Mucosa of descending colon (tissue), 3 donors: ENCODE measurements at regions not wholly inside any gene's neighbourhood (a gene's known extent, or its start where the extent isn't known, plus 50 kb on each side); places are given as distances from the start of the nearest gene placed in this dataset.

Experiments
- ATAC-seq: fragments of 200-7000 bp; cut with Tn5 transposase; one replicate; pipeline ENCODE4 v1.9.1; 2020; ENCODE audit warnings: mild to moderate bottlenecking, moderate library complexity
- DNase-seq, 3 donors: peaks; one replicate each; pipeline ENCODE4 v3.0.0-alpha.2; 2020
- H3K36me3 ChIP-seq: fragments of 200-600 bp; one replicate; pipeline ENCODE4 v1.8.0; 2021; ENCODE audit warnings: low read depth, mild to moderate bottlenecking
- H3K4me1 ChIP-seq: fragments of 200-600 bp; one replicate; pipeline ENCODE4 v1.8.0; 2021; ENCODE audit warnings: low read depth, mild to moderate bottlenecking
- H3K4me3 ChIP-seq: fragments of 200-600 bp; one replicate; pipeline ENCODE4 v1.8.0; 2021; ENCODE audit warnings: mild to moderate bottlenecking
- H3K9me3 ChIP-seq: fragments of 200-600 bp; one replicate; pipeline ENCODE4 v1.8.0; 2021; ENCODE audit warnings: mild to moderate bottlenecking
- intact Hi-C, 2 donors: fragments of 100-400 bp; cut with DNase I in 1 of 2; cut with micrococcal nuclease in 1 of 2; formaldehyde crosslinking; loops; one replicate each; pipeline versions ENCODE4 v1.11.0 to v1.11.1; 2022; cut with DNase I, micrococcal nuclease
- TF ChIP-seq, protein P1 (sequence below): fragments of 200-600 bp; IDR thresholded peaks from one replicate; pipeline ENCODE4 v1.8.0; 2022; ENCODE audit warnings: antibody characterized with exemption, mild to moderate bottlenecking
- donor health status: DM: no; HTN: no; CAD: no; lungs with moderate emphysema.
- donor health status: DM: no; HTN: no; CAD: no.
- donor health status: DM: no; HTN: yes; CAD: no.

DNA sequence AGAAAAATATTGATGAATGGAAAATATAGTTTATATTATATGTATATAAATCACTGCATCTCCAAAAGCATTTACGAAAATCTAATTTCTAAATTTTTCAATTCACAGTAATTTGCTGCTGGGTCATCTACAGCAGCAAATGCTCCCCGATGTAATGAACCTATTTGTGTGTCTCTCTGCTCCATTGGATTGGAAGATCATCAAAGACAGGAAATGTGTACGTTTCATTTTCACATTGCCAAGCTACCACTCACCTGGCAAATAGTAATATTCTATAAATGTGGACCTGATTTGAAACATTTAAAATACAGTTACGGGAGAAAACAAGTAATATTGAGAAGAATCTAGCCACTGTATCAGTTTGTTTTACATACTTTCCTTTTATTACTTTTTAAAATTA lies 317.7 kb downstream of the PAPSS1 start:
- Histone ChIP-seq H3K4me3 (no peak overlapping the region), H3K9me3 (no peaks in the 10 kb centered on the region), H3K36me3 (no peaks in the 10 kb centered on the region), H3K4me1 (no peaks in the 10 kb centered on the region)
- DNase-seq (no peak), ATAC-seq (no peak)
- intact Hi-C loops = no loop called here
- TF ChIP-seq, protein P1, sequence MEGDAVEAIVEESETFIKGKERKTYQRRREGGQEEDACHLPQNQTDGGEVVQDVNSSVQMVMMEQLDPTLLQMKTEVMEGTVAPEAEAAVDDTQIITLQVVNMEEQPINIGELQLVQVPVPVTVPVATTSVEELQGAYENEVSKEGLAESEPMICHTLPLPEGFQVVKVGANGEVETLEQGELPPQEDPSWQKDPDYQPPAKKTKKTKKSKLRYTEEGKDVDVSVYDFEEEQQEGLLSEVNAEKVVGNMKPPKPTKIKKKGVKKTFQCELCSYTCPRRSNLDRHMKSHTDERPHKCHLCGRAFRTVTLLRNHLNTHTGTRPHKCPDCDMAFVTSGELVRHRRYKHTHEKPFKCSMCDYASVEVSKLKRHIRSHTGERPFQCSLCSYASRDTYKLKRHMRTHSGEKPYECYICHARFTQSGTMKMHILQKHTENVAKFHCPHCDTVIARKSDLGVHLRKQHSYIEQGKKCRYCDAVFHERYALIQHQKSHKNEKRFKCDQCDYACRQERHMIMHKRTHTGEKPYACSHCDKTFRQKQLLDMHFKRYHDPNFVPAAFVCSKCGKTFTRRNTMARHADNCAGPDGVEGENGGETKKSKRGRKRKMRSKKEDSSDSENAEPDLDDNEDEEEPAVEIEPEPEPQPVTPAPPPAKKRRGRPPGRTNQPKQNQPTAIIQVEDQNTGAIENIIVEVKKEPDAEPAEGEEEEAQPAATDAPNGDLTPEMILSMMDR = no peak

DNA sequence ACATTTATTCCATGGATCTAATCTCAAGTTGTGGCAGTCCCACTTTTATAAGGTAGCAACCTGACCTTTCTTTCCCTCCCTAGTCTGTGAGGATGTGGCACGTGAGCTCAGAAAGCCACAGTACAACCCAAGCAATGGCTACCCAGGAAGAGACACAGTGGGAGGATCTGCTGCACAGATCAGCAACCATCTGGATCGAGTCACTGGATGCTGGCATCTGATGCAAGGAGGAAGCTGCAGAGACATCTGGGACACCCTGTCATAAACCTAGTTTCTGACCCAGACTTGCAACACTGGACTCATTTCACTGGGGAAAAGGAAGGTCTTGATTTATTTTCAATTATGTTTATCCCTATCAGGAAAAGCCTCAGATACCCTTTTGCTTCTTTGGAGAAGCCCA lies 327.1 kb downstream of the PAPSS1 start:
- H3K9me3 ChIP-seq = no peaks in the 10 kb centered on the region
- no peaks in the 10 kb centered on the region for H3K36me3 ChIP-seq
- no peaks in the 10 kb centered on the region for H3K4me1 ChIP-seq
- no peak for DNase-seq
- H3K4me3 ChIP-seq = no peak overlapping the region
- TF ChIP-seq, protein P1 = no peak
- intact Hi-C loops = no loop called here
- peak; percentile 20 for ATAC-seq

DNA sequence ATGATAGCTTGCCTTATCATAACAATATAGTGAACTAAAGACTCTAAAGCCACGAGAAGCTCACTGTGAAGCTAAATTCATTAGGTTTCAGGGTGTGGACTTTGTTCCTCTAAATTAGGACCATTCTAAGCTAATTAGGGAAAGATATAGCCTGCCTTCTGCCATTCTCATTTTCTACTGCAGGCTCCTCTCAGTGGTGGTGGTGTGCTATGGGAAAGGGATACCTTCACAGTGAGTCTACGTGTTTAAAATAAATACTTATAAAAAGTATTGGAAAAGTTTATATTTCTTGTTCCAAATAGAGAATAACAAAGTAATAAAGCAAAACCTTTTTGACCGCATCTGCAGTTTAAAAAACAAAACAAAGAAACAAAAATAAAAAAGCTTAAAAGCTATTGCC lies 327.7 kb downstream of the PAPSS1 start:
- Histone ChIP-seq H3K4me1 (no peaks in the 10 kb centered on the region), H3K36me3 (no peaks in the 10 kb centered on the region), H3K9me3 (no peaks in the 10 kb centered on the region), H3K4me3 (no peak overlapping the region)
- ATAC-seq = no peak
- TF ChIP-seq, protein P1 = no peak
- no peak for DNase-seq
- intact Hi-C loops = no loop called here

DNA sequence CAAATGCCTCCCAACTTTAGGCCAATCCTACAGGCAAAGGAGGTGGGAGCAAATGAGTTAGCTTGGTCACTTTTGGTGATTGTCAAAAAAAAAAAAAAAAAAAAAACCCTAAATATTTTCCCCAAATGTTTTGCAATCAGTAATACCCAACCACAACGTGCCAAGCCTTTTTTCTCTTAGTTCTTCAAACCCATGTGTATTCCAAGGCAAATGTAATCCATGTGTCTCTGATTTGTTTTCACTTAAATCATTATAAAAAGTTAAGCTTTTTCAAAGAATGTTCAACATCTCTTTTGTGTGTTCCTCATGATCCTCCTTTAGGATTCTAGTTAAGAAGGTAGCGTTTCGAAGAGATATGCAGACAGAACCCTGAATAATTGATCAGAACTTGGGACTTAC lies 328.4 kb downstream of the PAPSS1 start:
- no peaks in the 10 kb centered on the region for H3K4me1 ChIP-seq
- intact Hi-C loops = no loop called here
- no peaks in the 10 kb centered on the region for H3K9me3 ChIP-seq
- ATAC-seq (no peak), DNase-seq (no peak)
- TF ChIP-seq, protein P1 = no peak
- H3K36me3 ChIP-seq = no peaks in the 10 kb centered on the region
- no peak overlapping the region for H3K4me3 ChIP-seq

DNA sequence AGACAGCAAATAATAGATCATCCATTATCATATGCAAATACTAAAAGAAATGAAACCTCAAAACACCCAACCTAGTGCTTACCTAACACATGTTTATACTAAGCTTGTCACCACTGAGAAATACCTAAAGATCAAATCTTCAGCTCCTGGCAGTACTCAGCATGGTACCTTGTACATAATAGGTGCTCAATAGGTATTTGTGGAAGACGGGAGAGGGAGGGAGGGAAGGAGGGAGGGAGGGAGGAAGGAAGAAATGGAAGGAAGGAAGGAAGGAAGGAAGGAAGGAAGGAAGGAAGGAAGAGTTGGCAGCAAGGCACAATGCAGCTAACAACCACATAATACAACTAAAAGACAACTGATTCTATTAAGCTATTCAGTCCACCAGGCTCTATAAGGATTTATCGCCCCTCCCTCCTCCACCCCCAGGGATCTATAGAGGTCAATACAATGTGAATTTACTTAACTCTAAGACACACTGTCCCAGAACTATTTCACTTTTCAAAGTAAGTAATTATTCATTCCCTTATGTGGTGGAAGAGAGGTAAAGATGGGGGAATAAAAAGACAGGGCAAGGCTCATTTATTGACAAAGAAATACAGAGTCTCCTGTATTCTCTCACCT lies 328.9 kb downstream of the PAPSS1 start:
- H3K36me3 ChIP-seq = no peaks in the 10 kb centered on the region

More for the DNA sequence above, 328.9 kb downstream of the PAPSS1 start:
- Histone ChIP-seq H3K4me1 (no peaks in the 10 kb centered on the region), H3K4me3 (no peak overlapping the region), H3K9me3 (no peaks in the 10 kb centered on the region)
- DNase-seq = no peak
- ATAC-seq = no peak
- TF ChIP-seq, protein P1 = no peak
- intact Hi-C loops = no loop called here
